ENCODE measurements at regions not wholly inside any gene's neighbourhood (a gene's known extent, or its start where the extent isn't known, plus 50 kb on each side); places are given as distances from the start of the nearest gene placed in this dataset.

GRCh38 chr13:99055735-99056134 lies 77.9 kb upstream of the DOCK9 start:
- Mint-ChIP-seq H3K4me1 (peaks cover 22 to 27% of the 10 kb centered on the region in 2 experiments), H3K9me3 (no peaks in the 10 kb centered on the region), H3K27me3 (ENCODE audit: low read depth) (no peaks in the 10 kb centered on the region), H3K27ac (no peak overlapping the region), H3K4me3 (no peak overlapping the region), H3K36me3 (ENCODE audit: insufficient read depth in 1 of 3, low read depth in 3 of 3) (no peaks in the 10 kb centered on the region)
- Histone ChIP-seq H3K27me3 (ENCODE audit: insufficient read depth, low read length) (no peaks in the 10 kb centered on the region), H2AK5ac (ENCODE audit: insufficient read length, low read length) (no peak overlapping the region), H2BK120ac (ENCODE audit: low read depth, low read length, poor library complexity, severe bottlenecking) (no peak overlapping the region), H3K14ac (ENCODE audit: insufficient read depth, low read length) (no peak overlapping the region), H2BK15ac (ENCODE audit: low read depth, low read length) (no peak overlapping the region), H4K91ac (ENCODE audit: insufficient read length, low read depth, low read length) (no peak overlapping the region), H3K23ac (ENCODE audit: insufficient read length, low read depth, low read length) (no peak overlapping the region), H3K18ac (ENCODE audit: insufficient read length, low read depth, low read length) (no peak overlapping the region), H3K27ac (ENCODE audit: insufficient read length, low read depth, low read length) (no peak overlapping the region), H3K9me3 (ENCODE audit: control insufficient read depth, low read depth, low read length) (no peaks in the 10 kb centered on the region), H2BK20ac (ENCODE audit: low read depth, low read length, poor library complexity, severe bottlenecking) (no peak overlapping the region), H3T11ph (ENCODE audit: low read length) (no peak overlapping the region), H2BK5ac (ENCODE audit: insufficient read length, low read length) (no peak overlapping the region), H2BK12ac (ENCODE audit: insufficient read length, low read depth, low read length) (no peak overlapping the region), H3K23me2 (ENCODE audit: insufficient read length, low read depth, low read length, poor library complexity, severe bottlenecking) (no peaks in the 10 kb centered on the region), H3K56ac (ENCODE audit: insufficient read length, low read depth, low read length) (no peak overlapping the region), H3K9ac (ENCODE audit: extremely low read depth, insufficient read length, low read length) (no peak overlapping the region), H3K4ac (ENCODE audit: low read depth, low read length) (no peak overlapping the region), H3K4me1 (ENCODE audit: insufficient read depth, low read length) (peaks cover 3% of the 10 kb centered on the region; the same call in 1 of the 2 replicates), H4K20me1 (ENCODE audit: control insufficient read depth, insufficient read depth, insufficient read length) (no peaks in the 10 kb centered on the region), H3K79me1 (ENCODE audit: insufficient read depth, low read depth, low read length, poor library complexity, severe bottlenecking) (no peaks in the 10 kb centered on the region), H4K5ac (ENCODE audit: insufficient read length, low read depth, low read length) (no peak overlapping the region), H3K79me2 (ENCODE audit: insufficient read depth, low read length) (no peaks in the 10 kb centered on the region), H2AFZ (ENCODE audit: low read length) (no peak overlapping the region), H3K4me2 (ENCODE audit: insufficient read depth, insufficient read length, low read length) (no peak overlapping the region), H4K8ac (replicated peaks; ENCODE audit: insufficient read length, low read depth, low read length) (no peak overlapping the region)
- no peak for DNase-seq
- TF ChIP-seq, protein P1, sequence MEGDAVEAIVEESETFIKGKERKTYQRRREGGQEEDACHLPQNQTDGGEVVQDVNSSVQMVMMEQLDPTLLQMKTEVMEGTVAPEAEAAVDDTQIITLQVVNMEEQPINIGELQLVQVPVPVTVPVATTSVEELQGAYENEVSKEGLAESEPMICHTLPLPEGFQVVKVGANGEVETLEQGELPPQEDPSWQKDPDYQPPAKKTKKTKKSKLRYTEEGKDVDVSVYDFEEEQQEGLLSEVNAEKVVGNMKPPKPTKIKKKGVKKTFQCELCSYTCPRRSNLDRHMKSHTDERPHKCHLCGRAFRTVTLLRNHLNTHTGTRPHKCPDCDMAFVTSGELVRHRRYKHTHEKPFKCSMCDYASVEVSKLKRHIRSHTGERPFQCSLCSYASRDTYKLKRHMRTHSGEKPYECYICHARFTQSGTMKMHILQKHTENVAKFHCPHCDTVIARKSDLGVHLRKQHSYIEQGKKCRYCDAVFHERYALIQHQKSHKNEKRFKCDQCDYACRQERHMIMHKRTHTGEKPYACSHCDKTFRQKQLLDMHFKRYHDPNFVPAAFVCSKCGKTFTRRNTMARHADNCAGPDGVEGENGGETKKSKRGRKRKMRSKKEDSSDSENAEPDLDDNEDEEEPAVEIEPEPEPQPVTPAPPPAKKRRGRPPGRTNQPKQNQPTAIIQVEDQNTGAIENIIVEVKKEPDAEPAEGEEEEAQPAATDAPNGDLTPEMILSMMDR (conservative IDR thresholded peaks at IDR 0.05) = no peak
- WGBS (ENCODE audit: extremely low coverage, insufficient read length, low lambda C conversion rate) = no CpG with 5 or more reads among the region's 1 CpG
